ENCODE measurements at regions not wholly inside any gene's neighbourhood (a gene's known extent, or its start where the extent isn't known, plus 50 kb on each side); places are given as distances from the start of the nearest gene placed in this dataset.
"Not testable (repeated sequence)": the region's sequence is repeated elsewhere in the genome, so short reads cannot be mapped to it uniquely, and the experiment has no call there.

- DNase-seq (ENCODE audit: low read depth), result no peak
Observed at GRCh38 chr4:159743971-159744370, 641.1 kb downstream of the RAPGEF2 start.

GRCh38 chr4:159747983-159748382, 645.1 kb downstream of the RAPGEF2 start:
- no peak for DNase-seq (ENCODE audit: low read depth)

- no peak for DNase-seq (ENCODE audit: low read depth)
Observed at GRCh38 chr4:159748834-159749444, 646.1 kb downstream of the RAPGEF2 start.

- DNase-seq (ENCODE audit: low read depth), result no peak
Observed at GRCh38 chr4:159757499-159757898, 654.6 kb downstream of the RAPGEF2 start.

GRCh38 chr4:159758061-159758460, 655.2 kb downstream of the RAPGEF2 start:
- no peak for DNase-seq (ENCODE audit: low read depth)

GRCh38 chr4:159762672-159763071, 659.8 kb downstream of the RAPGEF2 start:
- DNase-seq (ENCODE audit: low read depth), result no peak

- DNase-seq (ENCODE audit: low read depth), result peak; percentile 66
Observed at GRCh38 chr4:159764343-159764952, 661.6 kb downstream of the RAPGEF2 start.

GRCh38 chr4:159765382-159765781, 662.5 kb downstream of the RAPGEF2 start:
- DNase-seq (ENCODE audit: low read depth), result peak; percentile 70

GRCh38 chr4:159766241-159766640, 663.4 kb downstream of the RAPGEF2 start:
- no peak for DNase-seq (ENCODE audit: low read depth)

GRCh38 chr4:159767406-159767805, 664.5 kb downstream of the RAPGEF2 start:
- no peak for DNase-seq (ENCODE audit: low read depth)

GRCh38 chr4:159768016-159768415, 665.1 kb downstream of the RAPGEF2 start:
- DNase-seq (ENCODE audit: low read depth), result peak; percentile 36

- DNase-seq (ENCODE audit: low read depth), result no peak
Observed at GRCh38 chr4:159770401-159770800, 667.5 kb downstream of the RAPGEF2 start.

GRCh38 chr4:159770969-159771368, 668.1 kb downstream of the RAPGEF2 start:
- DNase-seq (ENCODE audit: low read depth), result no peak

- no peak for DNase-seq (ENCODE audit: low read depth)
Observed at GRCh38 chr4:159776961-159777360, 674.1 kb downstream of the RAPGEF2 start.

GRCh38 chr4:159777689-159778088, 674.8 kb downstream of the RAPGEF2 start:
- no peak for DNase-seq (ENCODE audit: low read depth)

GRCh38 chr4:159778298-159778697, 675.4 kb downstream of the RAPGEF2 start:
- DNase-seq (ENCODE audit: low read depth), result no peak

- no peak for DNase-seq (ENCODE audit: low read depth)
Observed at GRCh38 chr4:159779716-159780115, 676.8 kb downstream of the RAPGEF2 start.

- no peak for DNase-seq (ENCODE audit: low read depth)
Observed at GRCh38 chr4:159780196-159780922, 677.5 kb downstream of the RAPGEF2 start.

GRCh38 chr4:159787901-159788300, 685.0 kb downstream of the RAPGEF2 start:
- DNase-seq (ENCODE audit: low read depth), result peak; percentile 80

- DNase-seq (ENCODE audit: low read depth), result no peak
Observed at GRCh38 chr4:159791334-159791733, 688.5 kb downstream of the RAPGEF2 start.

GRCh38 chr4:159804592-159804991, 701.7 kb downstream of the RAPGEF2 start:
- DNase-seq (ENCODE audit: low read depth), result not testable (repeated sequence)

GRCh38 chr4:159823743-159824142, 720.9 kb downstream of the RAPGEF2 start:
- DNase-seq (ENCODE audit: low read depth), result peak; percentile 64

- no peak for DNase-seq (ENCODE audit: low read depth)
Observed at GRCh38 chr4:159828687-159829086, 725.8 kb downstream of the RAPGEF2 start.

All from ELR (cell line).